GM23338 (cell line): ENCODE measurements at regions not wholly inside any gene's neighbourhood (a gene's known extent, or its start where the extent isn't known, plus 50 kb on each side); places are given as distances from the start of the nearest gene placed in this dataset.

Experiments used
- ATAC-seq: fragments of 200-7000 bp; cut with Tn5 transposase; 3 replicates; pipeline ENCODE4 v1.9.1; 2020
- DNase-seq: peaks from one replicate; pipeline ENCODE4 v3.0.0-alpha.2; 2015; ENCODE audit warnings: low spot score
- H2AFZ ChIP-seq: fragments of 200-600 bp; sonication (generic); 2 replicates; pipeline ENCODE4 v1.8.0; 2016; ENCODE audit warnings: antibody characterized with exemption, mild to moderate bottlenecking, moderate library complexity
- H3F3A ChIP-seq: fragments of 200-600 bp; sonication (generic); replicated peaks from 2 replicates; pipeline ENCODE4 v1.8.0; 2017; ENCODE audit warnings: antibody characterized with exemption, mixed run types, low read depth
- H3K27ac ChIP-seq: fragments of 200-600 bp; sonication (generic); 2 replicates; pipeline ENCODE4 v1.6.1; 2016; ENCODE audit warnings: low read depth
- H3K27me3 ChIP-seq: fragments of 200-600 bp; sonication (generic); 2 replicates; pipeline ENCODE4 v1.8.0; 2016; ENCODE audit warnings: mild to moderate bottlenecking, mixed run types, moderate library complexity; ENCODE audit not compliant: insufficient read depth
- H3K36me3 ChIP-seq: fragments of 200-600 bp; sonication (generic); 2 replicates; pipeline ENCODE4 v1.8.0; 2016; ENCODE audit warnings: mild to moderate bottlenecking; ENCODE audit not compliant: insufficient read depth
- H3K4me1 ChIP-seq: fragments of 200-600 bp; sonication (generic); 2 replicates; pipeline ENCODE4 v1.8.0; 2016; ENCODE audit warnings: mild to moderate bottlenecking, moderate library complexity; ENCODE audit not compliant: insufficient read depth
- H3K4me2 ChIP-seq: fragments of 200-600 bp; sonication (generic); 2 replicates; pipeline ENCODE4 v1.7.1; 2017; ENCODE audit warnings: mixed run types
- H3K4me3 ChIP-seq: fragments of 200-600 bp; sonication (generic); 2 replicates; pipeline ENCODE4 v1.6.1; 2016; ENCODE audit warnings: mixed run types
- H3K79me2 ChIP-seq: fragments of 200-600 bp; sonication (generic); replicated peaks from 2 replicates; pipeline ENCODE4 v1.8.0; 2017; ENCODE audit warnings: mild to moderate bottlenecking; ENCODE audit not compliant: insufficient read depth
- H3K9me2 ChIP-seq: fragments of 200-600 bp; sonication (generic); 2 replicates; pipeline ENCODE4 v1.8.0; 2017; ENCODE audit not compliant: insufficient read depth
- H4K20me1 ChIP-seq: fragments of 200-600 bp; sonication (generic); replicated peaks from 2 replicates; pipeline ENCODE4 v1.8.0; 2017; ENCODE audit warnings: mild to moderate bottlenecking; ENCODE audit not compliant: insufficient read depth
- H3K27ac Mint-ChIP-seq: 2 replicates; pipeline ENCODE4 v1.8.0; 2020; ENCODE audit warnings: inconsistent platforms, mild to moderate bottlenecking, moderate library complexity, mixed read lengths
- H3K27me3 Mint-ChIP-seq: 3 replicates; pipeline ENCODE4 v1.8.0; 2022; ENCODE audit warnings: low read depth, mild to moderate bottlenecking, moderate library complexity, mixed read lengths, inconsistent platforms; ENCODE audit not compliant: insufficient read depth, poor library complexity
- H3K36me3 Mint-ChIP-seq: 3 replicates; pipeline ENCODE4 v1.8.0; 2021; ENCODE audit warnings: low read depth, mild to moderate bottlenecking, inconsistent platforms, moderate library complexity, mixed read lengths
- H3K4me1 Mint-ChIP-seq: 3 replicates; pipeline ENCODE4 v1.8.0; 2020; ENCODE audit warnings: mild to moderate bottlenecking, inconsistent platforms, mixed read lengths
- H3K4me3 Mint-ChIP-seq: 3 replicates; pipeline ENCODE4 v1.8.0; 2021; ENCODE audit warnings: moderate library complexity, mild to moderate bottlenecking, inconsistent platforms, mixed read lengths
- H3K9me3 Mint-ChIP-seq: 3 replicates; pipeline ENCODE4 v1.8.0; 2020; ENCODE audit warnings: moderate library complexity, mild to moderate bottlenecking, inconsistent platforms, mixed read lengths
- CREB1 ChIP-seq: fragments of 250-450 bp; sonication (Bioruptor Pico); IDR thresholded peaks from 2 replicates; pipeline ENCODE4 v1.5.0; 2020; ENCODE audit warnings: low read depth, mild to moderate bottlenecking, moderate library complexity
- JUNB ChIP-seq: IDR thresholded peaks from one replicate; pipeline ENCODE4 v1.6.1; 2016; ENCODE audit warnings: antibody characterized with exemption; ENCODE audit not compliant: unreplicated experiment
- POLR2AphosphoS5 ChIP-seq: IDR thresholded peaks from 2 replicates; pipeline ENCODE4 v1.6.1; 2016; ENCODE audit warnings: antibody characterized with exemption, low read depth
- ZNF331 ChIP-seq: fragments of 250-450 bp; sonication (Bioruptor Pico); IDR thresholded peaks from 2 replicates; pipeline ENCODE4 v1.5.0; 2020; ENCODE audit warnings: low read depth, mild to moderate bottlenecking, moderate library complexity
- TF ChIP-seq, protein P1 (sequence below): IDR thresholded peaks from one replicate; pipeline ENCODE4 v1.6.1; 2018; ENCODE audit warnings: antibody characterized with exemption; ENCODE audit not compliant: unreplicated experiment
- TF ChIP-seq, protein P2 (sequence below), 2 experiments: fragments of 200-600 bp in 1 of 2; sonication (generic) in 1 of 2; conservative IDR thresholded peaks; 2 replicates each; pipeline versions ENCODE4 v1.5.1 to v1.6.1; 2016 to 2017; ENCODE audit warnings: antibody characterized with exemption in 2 of 2, low read depth in 2 of 2, mild to moderate bottlenecking in 2 of 2, moderate library complexity in 1 of 2
- TF ChIP-seq, protein P3 (sequence below): fragments of 250-450 bp; sonication (Bioruptor Pico); IDR thresholded peaks from 2 replicates; pipeline ENCODE4 v1.5.0; 2020; ENCODE audit warnings: mild to moderate bottlenecking, moderate library complexity

DNA sequence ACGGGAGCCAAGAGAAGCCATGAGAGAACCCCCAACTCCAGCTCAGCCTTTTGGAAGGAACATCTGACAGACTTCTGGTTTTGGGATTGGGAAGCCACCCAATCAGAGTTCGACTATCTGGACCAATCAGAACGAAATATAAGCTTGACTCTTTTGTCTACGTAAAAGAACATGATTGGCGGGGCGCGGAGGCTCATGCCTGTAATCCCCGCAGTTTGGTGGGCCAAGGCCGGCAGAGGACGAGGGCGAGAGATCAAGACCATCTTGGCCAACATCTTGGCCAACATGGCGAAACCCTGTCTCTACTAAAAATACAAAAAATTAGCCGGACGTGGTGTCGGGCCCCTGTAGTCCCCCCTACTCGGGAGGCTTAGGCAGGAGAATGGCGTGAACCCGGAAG is 380.3 kb downstream of the TBL1XR1 start:
- Histone ChIP-seq H3F3A (no peaks in the 10 kb centered on the region), H3K4me1 (no peaks in the 10 kb centered on the region), H2AFZ (no peak overlapping the region), H4K20me1 (no peaks in the 10 kb centered on the region), H3K79me2 (no peaks in the 10 kb centered on the region), H3K9me2 (no peaks in the 10 kb centered on the region), H3K27ac (no peak overlapping the region), H3K4me2 (no peak overlapping the region), H3K27me3 (no peaks in the 10 kb centered on the region), H3K4me3 (no peak overlapping the region), H3K36me3 (no peaks in the 10 kb centered on the region)
- Mint-ChIP-seq H3K27me3 (no peaks in the 10 kb centered on the region), H3K27ac (no peak overlapping the region), H3K9me3 (peaks cover 2% of the 10 kb centered on the region; the same call in 1 of the 3 replicates), H3K36me3 (no peaks in the 10 kb centered on the region), H3K4me1 (peaks cover 4% of the 10 kb centered on the region; the same call in 1 of the 3 replicates), H3K4me3 (no peak overlapping the region)
- ATAC-seq, result no peak
- no peak for TF ChIP-seq POLR2AphosphoS5
- no peak for DNase-seq

DNA sequence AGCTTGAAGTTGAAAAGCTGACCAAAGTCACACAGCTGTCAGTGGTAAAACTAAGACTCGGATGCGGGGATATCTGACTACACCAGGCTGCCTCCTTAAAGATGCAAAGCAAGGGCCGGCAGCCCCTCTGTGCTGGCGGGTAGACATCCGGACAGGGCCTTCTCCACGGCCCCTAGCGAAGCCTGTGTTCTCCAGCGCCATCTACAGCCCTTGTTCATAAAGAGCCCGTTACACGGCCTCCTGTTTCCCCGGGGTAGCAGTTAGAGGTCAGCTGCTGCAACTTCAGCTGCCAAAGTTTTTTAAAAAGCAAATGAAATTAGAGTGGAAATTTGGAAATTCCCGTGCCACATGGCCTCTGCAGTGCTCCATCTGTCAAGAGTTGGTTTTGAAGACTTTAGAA is 383.0 kb downstream of the TBL1XR1 start:
- H3K79me2 ChIP-seq, result no peaks in the 10 kb centered on the region
- no peaks in the 10 kb centered on the region for H3K27me3 ChIP-seq
- H3K4me1 Mint-ChIP-seq, result peaks cover 8% of the 10 kb centered on the region
- no peak overlapping the region for H3K4me3 Mint-ChIP-seq
- no peaks in the 10 kb centered on the region for H3K36me3 Mint-ChIP-seq
- TF ChIP-seq CREB1 (CRISPR knock-in tag) (no peak), ZNF331 (no peak), JUNB (peak; percentile 48)
- TF ChIP-seq, protein P1, sequence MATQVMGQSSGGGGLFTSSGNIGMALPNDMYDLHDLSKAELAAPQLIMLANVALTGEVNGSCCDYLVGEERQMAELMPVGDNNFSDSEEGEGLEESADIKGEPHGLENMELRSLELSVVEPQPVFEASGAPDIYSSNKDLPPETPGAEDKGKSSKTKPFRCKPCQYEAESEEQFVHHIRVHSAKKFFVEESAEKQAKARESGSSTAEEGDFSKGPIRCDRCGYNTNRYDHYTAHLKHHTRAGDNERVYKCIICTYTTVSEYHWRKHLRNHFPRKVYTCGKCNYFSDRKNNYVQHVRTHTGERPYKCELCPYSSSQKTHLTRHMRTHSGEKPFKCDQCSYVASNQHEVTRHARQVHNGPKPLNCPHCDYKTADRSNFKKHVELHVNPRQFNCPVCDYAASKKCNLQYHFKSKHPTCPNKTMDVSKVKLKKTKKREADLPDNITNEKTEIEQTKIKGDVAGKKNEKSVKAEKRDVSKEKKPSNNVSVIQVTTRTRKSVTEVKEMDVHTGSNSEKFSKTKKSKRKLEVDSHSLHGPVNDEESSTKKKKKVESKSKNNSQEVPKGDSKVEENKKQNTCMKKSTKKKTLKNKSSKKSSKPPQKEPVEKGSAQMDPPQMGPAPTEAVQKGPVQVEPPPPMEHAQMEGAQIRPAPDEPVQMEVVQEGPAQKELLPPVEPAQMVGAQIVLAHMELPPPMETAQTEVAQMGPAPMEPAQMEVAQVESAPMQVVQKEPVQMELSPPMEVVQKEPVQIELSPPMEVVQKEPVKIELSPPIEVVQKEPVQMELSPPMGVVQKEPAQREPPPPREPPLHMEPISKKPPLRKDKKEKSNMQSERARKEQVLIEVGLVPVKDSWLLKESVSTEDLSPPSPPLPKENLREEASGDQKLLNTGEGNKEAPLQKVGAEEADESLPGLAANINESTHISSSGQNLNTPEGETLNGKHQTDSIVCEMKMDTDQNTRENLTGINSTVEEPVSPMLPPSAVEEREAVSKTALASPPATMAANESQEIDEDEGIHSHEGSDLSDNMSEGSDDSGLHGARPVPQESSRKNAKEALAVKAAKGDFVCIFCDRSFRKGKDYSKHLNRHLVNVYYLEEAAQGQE, result no peak
- TF ChIP-seq, protein P2, sequence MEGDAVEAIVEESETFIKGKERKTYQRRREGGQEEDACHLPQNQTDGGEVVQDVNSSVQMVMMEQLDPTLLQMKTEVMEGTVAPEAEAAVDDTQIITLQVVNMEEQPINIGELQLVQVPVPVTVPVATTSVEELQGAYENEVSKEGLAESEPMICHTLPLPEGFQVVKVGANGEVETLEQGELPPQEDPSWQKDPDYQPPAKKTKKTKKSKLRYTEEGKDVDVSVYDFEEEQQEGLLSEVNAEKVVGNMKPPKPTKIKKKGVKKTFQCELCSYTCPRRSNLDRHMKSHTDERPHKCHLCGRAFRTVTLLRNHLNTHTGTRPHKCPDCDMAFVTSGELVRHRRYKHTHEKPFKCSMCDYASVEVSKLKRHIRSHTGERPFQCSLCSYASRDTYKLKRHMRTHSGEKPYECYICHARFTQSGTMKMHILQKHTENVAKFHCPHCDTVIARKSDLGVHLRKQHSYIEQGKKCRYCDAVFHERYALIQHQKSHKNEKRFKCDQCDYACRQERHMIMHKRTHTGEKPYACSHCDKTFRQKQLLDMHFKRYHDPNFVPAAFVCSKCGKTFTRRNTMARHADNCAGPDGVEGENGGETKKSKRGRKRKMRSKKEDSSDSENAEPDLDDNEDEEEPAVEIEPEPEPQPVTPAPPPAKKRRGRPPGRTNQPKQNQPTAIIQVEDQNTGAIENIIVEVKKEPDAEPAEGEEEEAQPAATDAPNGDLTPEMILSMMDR (conservative IDR thresholded peaks at IDR 0.05; ENCODE audit: low read depth in 2 of 2), result peak; percentile 83 to 85
- TF ChIP-seq, protein P3, sequence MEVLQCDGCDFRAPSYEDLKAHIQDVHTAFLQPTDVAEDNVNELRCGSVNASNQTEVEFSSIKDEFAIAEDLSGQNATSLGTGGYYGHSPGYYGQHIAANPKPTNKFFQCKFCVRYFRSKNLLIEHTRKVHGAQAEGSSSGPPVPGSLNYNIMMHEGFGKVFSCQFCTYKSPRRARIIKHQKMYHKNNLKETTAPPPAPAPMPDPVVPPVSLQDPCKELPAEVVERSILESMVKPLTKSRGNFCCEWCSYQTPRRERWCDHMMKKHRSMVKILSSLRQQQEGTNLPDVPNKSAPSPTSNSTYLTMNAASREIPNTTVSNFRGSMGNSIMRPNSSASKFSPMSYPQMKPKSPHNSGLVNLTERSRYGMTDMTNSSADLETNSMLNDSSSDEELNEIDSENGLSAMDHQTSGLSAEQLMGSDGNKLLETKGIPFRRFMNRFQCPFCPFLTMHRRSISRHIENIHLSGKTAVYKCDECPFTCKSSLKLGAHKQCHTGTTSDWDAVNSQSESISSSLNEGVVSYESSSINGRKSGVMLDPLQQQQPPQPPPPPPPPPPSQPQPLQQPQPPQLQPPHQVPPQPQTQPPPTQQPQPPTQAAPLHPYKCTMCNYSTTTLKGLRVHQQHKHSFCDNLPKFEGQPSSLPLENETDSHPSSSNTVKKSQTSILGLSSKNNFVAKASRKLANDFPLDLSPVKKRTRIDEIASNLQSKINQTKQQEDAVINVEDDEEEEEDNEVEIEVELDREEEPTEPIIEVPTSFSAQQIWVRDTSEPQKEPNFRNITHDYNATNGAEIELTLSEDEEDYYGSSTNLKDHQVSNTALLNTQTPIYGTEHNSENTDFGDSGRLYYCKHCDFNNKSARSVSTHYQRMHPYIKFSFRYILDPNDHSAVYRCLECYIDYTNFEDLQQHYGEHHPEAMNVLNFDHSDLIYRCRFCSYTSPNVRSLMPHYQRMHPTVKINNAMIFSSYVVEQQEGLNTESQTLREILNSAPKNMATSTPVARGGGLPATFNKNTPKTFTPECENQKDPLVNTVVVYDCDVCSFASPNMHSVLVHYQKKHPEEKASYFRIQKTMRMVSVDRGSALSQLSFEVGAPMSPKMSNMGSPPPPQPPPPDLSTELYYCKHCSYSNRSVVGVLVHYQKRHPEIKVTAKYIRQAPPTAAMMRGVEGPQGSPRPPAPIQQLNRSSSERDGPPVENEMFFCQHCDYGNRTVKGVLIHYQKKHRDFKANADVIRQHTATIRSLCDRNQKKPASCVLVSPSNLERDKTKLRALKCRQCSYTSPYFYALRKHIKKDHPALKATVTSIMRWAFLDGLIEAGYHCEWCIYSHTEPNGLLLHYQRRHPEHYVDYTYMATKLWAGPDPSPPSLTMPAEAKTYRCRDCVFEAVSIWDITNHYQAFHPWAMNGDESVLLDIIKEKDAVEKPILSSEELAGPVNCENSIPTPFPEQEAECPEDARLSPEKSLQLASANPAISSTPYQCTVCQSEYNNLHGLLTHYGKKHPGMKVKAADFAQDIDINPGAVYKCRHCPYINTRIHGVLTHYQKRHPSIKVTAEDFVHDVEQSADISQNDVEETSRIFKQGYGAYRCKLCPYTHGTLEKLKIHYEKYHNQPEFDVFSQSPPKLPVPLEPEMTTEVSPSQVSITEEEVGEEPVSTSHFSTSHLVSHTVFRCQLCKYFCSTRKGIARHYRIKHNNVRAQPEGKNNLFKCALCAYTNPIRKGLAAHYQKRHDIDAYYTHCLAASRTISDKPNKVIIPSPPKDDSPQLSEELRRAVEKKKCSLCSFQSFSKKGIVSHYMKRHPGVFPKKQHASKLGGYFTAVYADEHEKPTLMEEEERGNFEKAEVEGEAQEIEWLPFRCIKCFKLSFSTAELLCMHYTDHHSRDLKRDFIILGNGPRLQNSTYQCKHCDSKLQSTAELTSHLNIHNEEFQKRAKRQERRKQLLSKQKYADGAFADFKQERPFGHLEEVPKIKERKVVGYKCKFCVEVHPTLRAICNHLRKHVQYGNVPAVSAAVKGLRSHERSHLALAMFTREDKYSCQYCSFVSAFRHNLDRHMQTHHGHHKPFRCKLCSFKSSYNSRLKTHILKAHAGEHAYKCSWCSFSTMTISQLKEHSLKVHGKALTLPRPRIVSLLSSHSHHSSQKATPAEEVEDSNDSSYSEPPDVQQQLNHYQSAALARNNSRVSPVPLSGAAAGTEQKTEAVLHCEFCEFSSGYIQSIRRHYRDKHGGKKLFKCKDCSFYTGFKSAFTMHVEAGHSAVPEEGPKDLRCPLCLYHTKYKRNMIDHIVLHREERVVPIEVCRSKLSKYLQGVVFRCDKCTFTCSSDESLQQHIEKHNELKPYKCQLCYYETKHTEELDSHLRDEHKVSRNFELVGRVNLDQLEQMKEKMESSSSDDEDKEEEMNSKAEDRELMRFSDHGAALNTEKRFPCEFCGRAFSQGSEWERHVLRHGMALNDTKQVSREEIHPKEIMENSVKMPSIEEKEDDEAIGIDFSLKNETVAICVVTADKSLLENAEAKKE (CRISPR knock-in tag), result peak; percentile 85
- H3K4me3 ChIP-seq, result no peak overlapping the region
- no peak overlapping the region for H2AFZ ChIP-seq
- no peaks in the 10 kb centered on the region for H3K36me3 ChIP-seq
- peak; percentile 100 for ATAC-seq
- no peaks in the 10 kb centered on the region for H3F3A ChIP-seq
- H3K27ac Mint-ChIP-seq, result no peak overlapping the region
- peak; percentile 95 for DNase-seq
- H3K9me2 ChIP-seq, result no peaks in the 10 kb centered on the region
- no peaks in the 10 kb centered on the region for H3K4me1 ChIP-seq
- no peak overlapping the region for H3K27ac ChIP-seq
- no peaks in the 10 kb centered on the region for H4K20me1 ChIP-seq
- no peaks in the 10 kb centered on the region for H3K27me3 Mint-ChIP-seq
- H3K9me3 Mint-ChIP-seq, result peaks cover 2% of the 10 kb centered on the region; the same call in 1 of the 3 replicates
- no peak overlapping the region for H3K4me2 ChIP-seq
